Muscle of leg (tissue), 3 donors: ENCODE measurements at regions not wholly inside any gene's neighbourhood (a gene's known extent, or its start where the extent isn't known, plus 50 kb on each side); places are given as distances from the start of the nearest gene placed in this dataset.

ENCODE experiments used
- DNase-seq: peaks from one replicate; pipeline ENCODE4 v3.0.0; 2013
- H3K27ac ChIP-seq: one replicate; pipeline ENCODE4 v1.5.1; 2013; ENCODE audit warnings: mild to moderate bottlenecking, low read length, control low read depth
- H3K27me3 ChIP-seq: one replicate; pipeline ENCODE4 v1.6.1; 2013; ENCODE audit warnings: low read length; ENCODE audit not compliant: control insufficient read depth, insufficient read depth
- H3K36me3 ChIP-seq: one replicate; pipeline ENCODE4 v1.6.1; 2013; ENCODE audit warnings: low read length; ENCODE audit not compliant: control insufficient read depth, insufficient read depth
- H3K4me1 ChIP-seq: one replicate; pipeline ENCODE4 v1.6.1; 2013; ENCODE audit warnings: low read length; ENCODE audit not compliant: control insufficient read depth, insufficient read depth
- H3K4me3 ChIP-seq: one replicate; pipeline ENCODE4 v1.5.1; 2013; ENCODE audit warnings: low read length, control low read depth
- H3K9me3 ChIP-seq: replicated peaks from 2 replicates; pipeline ENCODE4 v1.6.1; 2013; ENCODE audit warnings: low read depth, low read length; ENCODE audit not compliant: control insufficient read depth
- WGBS: methylation state at CpG from one replicate; pipeline ENCODE4 v1.1.5; 2013; ENCODE audit warnings: missing lambda C conversion rate; ENCODE audit not compliant: insufficient coverage; 5-methylcytosine and 5-hydroxymethylcytosine counted together

DNA sequence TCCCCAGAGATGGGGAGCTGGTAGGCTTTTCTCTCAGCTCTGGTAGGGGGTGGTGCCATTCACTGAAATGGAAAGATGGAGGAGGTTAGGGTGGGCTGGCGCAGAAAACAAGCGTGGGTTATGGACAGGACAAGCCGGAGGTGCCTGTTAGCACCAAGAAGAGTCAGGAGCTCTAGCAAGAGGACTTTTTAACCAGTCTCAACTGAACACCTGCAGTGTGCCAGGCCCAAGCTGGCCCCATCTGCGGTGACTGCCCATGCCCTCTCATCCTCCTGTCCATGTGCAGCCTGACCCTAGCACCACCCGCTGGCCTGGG lies 254.4 kb downstream of the RHOU start:
- DNase-seq: no peak
- 74% methylated on average over 4 of the region's 5 CpGs for WGBS
- Histone ChIP-seq H3K27ac (peak overlapping the region; percentile 74), H3K4me3 (no peak overlapping the region), H3K9me3 (no peaks in the 10 kb centered on the region), H3K4me1 (peaks cover 50% of the 10 kb centered on the region), H3K27me3 (no peaks in the 10 kb centered on the region), H3K36me3 (no peaks in the 10 kb centered on the region)

DNA sequence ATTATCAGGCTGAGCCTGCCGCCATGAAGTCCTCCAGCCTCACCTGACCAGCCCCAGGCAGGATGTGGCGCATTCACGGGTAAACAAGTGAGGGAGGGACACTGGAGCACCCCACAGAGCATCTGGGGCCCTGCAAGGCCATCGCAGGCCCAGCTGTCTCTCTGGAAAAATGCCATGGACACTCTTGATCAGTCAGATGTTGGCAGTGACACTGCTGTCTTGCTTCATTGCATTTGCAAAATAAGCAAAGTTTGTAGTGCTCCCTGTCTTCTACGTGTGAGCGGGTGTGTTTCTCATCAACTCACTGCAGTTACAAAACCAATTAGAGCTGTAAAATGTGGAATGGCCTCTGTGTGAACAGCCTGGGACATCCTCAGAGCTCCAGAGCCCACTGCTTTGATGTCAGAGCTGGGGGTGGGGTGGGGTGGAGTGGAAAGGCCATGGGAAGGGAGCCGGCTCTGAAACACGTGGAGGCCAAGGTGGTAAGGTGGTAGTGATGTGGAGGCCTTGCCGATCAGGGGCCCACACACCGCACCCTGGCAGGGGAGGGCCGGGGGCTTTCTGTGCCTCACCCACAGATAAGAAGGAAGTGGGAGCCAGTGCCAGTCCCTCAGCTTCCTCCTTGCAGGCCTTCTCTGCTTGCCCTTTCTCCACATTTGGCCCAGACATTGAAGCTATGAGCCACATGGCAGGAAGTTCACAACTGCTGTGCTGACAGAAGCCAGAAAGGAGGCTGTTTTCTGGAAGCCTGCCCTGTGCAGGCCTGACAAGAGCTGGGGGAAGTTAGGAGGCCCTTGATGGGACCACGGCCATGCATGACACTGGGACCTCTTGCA lies 254.9 kb downstream of the RHOU start:
- Histone ChIP-seq H3K27me3 (no peaks in the 10 kb centered on the region), H3K9me3 (no peaks in the 10 kb centered on the region), H3K27ac (peak overlapping the region; percentile 74), H3K4me1 (peaks cover 50% of the 10 kb centered on the region), H3K4me3 (no peak overlapping the region), H3K36me3 (no peaks in the 10 kb centered on the region)
- DNase-seq: peak; percentile 92
- 37% methylated on average over 9 of the region's 12 CpGs for WGBS

DNA sequence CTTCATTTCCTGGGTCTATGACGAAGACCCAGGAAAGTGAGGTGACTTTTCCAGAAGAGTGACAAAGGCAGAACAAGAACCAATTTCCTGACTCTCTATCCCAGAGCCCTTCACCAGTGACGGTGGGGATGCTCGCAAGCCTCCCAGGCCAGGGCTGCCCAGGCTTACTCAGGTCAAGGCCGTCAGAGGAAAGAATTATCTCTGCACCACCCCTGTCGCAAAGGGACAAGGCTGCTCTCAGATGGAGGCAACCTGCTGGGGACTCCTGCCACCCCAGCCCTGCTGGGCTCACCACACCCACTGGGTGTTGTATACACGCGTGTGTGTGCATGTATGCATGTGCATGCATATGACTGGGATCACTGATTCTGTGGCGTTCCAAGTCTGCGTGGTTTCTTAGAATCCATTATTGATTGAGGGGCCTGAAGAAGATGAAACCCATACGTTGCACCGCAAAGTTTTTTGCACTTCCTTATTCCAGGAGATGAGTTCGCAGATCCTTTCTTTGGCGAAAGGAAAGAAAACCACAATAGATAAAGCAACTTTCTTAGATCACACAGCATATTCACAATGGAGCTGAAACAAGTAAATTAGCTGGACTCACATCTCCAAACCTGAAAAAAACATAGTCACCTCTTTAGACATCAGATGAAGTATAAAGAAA lies 255.8 kb downstream of the RHOU start:
- no peak for DNase-seq
- H3K36me3 ChIP-seq: no peaks in the 10 kb centered on the region
- H3K9me3 ChIP-seq: no peaks in the 10 kb centered on the region
- 76% methylated on average over 5 of the region's 13 CpGs for WGBS
- no peaks in the 10 kb centered on the region for H3K27me3 ChIP-seq
- peak overlapping the region; percentile 2 for H3K27ac ChIP-seq
- H3K4me1 ChIP-seq: peaks cover 49% of the 10 kb centered on the region
- H3K4me3 ChIP-seq: no peak overlapping the region

DNA sequence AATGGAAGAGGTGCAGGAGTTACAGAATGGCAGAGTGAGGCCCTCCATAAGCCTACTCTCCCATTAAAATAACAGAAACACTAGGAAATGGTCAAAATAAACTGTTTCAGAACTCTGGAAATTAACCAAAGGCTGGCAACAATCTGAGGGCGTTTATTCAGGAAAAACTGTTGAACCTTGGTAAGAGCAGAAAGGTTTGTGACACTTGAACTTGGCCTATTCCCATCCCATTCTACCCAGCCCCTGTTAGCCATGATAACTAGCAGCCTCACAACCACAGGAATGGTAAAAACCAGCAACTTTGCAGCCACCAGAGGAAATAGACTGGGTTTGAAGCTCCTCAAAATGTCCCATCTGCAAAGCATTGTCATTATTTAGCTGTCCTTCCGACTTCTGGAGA lies 256.8 kb downstream of the RHOU start:
- no peaks in the 10 kb centered on the region for H3K36me3 ChIP-seq
- no peaks in the 10 kb centered on the region for H3K27me3 ChIP-seq
- no peak for DNase-seq
- H3K4me3 ChIP-seq: no peak overlapping the region
- H3K27ac ChIP-seq: no peak overlapping the region
- no peaks in the 10 kb centered on the region for H3K9me3 ChIP-seq
- 44% methylated on average over 1 of the region's 2 CpGs for WGBS
- peaks cover 48% of the 10 kb centered on the region for H3K4me1 ChIP-seq

DNA sequence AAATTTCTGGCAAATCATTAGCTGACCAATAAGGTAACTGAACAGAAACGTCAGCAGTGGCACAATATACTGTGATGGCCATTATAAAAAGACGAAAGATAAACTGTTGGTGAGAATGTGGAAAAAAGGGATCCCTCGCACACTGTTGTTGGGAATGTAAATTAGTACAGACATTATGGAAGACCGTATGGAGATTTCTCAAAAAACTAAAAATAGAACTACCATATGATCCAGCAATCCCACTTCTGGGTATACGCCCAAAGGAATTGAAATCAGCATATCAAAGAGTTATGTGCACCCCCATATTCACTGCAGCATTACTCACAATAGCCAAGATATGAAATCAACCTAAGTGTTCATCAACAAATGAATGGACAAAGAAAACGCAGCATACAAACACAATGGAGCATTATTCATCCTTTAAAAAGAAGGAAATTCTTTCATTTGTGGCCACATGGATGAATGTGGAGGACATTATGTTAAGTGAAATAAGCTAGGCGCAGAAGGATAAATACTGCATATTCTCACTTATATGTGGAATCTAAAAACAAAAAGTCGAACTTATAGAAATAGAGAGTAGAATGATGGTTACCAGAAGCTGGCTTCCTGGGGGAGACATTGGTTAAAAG lies 257.7 kb downstream of the RHOU start:
- Histone ChIP-seq H3K27me3 (no peaks in the 10 kb centered on the region), H3K9me3 (no peaks in the 10 kb centered on the region), H3K4me3 (no peak overlapping the region), H3K36me3 (no peaks in the 10 kb centered on the region), H3K27ac (no peak overlapping the region), H3K4me1 (peaks cover 48% of the 10 kb centered on the region)
- no peak for DNase-seq
- no CpG with 5 or more reads among the region's 8 CpGs for WGBS

DNA sequence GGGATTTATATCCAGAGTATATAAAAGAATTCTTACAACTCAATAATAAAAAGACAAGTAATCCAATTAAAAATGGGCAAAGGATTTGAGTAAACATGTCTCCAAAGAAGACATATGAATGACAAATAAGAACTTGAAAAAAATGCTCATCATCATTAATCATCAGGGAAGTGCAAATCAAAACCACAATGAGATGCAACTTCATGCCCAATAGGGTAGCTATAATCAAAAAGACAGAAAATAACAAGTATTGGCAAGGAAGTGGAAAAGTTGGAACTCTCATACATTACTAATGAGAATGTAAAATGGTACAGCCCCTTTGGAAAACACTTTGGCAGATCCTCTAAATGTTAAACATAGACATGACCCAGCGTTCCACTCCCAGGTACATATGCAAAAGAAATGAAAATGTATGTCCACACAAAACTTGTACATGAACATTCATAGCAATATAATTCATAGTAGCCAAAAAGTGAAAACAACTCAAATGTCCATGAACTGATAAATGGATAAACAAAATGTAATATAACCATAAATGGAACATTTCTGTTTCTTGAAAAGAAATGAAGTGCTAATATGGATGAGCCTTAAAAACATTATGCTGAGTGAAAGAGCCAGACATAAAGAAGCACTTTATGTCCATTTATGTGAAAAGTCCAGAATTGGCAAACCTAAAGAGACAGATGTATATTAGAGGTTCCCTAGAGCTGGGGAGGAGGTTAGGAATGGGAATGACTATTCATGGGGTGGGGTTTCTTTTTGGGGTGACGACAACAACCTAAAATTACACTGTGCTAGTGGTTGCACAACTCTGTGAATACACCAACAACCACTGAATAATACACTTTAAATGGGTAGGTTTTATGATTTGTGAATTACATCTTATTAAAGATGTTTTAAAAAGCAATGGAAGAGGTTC lies 259.7 kb downstream of the RHOU start:
- no CpG with 5 or more reads among the region's 2 CpGs for WGBS
- Histone ChIP-seq H3K27ac (peak overlapping the region; percentile 78), H3K27me3 (no peaks in the 10 kb centered on the region), H3K4me3 (no peak overlapping the region), H3K9me3 (no peaks in the 10 kb centered on the region), H3K4me1 (peaks cover 34% of the 10 kb centered on the region), H3K36me3 (no peaks in the 10 kb centered on the region)
- peak; percentile 95 for DNase-seq

DNA sequence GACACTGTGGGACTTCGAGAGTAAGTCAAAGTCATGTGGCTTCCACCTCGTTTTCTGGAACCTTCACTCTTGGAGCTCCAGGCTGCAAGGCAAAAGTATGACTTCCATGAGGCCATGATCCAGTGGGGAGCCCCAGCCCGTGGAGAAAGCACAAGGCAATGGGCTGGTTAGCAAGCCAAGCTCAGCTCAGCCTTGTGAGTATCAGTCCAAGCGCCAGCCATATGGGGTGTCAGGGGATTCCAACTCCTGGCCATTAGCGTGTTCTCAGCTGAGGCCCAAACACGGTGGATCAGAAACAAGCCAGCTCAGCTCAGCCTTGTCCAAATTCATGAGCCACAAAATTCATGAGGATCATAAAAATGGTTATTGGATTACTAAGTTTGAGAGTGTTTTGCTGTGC lies 261.0 kb downstream of the RHOU start:
- H3K4me1 ChIP-seq: peaks cover 25% of the 10 kb centered on the region

DNA sequence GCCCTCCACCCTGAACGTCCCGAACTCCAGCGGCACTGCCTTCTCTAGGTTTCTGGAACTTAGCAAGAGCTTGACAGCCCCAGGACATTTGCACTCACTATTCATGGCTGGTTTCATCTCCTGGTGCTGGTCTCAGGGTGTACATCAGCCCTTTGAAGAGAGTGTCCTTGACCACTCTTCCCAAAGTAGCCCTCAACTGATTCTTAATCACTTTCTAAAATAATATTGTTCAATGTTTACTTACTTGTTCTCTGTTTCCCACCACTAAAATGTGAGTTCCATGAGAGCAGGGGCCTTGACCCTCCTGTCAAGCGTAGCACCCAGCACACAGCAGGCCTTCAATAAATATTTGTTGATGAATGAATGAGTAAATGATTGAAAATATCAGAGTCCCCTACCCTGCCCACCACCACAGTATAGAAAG lies 262.5 kb downstream of the RHOU start:
- Histone ChIP-seq H3K27me3 (no peaks in the 10 kb centered on the region), H3K4me3 (no peak overlapping the region), H3K27ac (peak overlapping the region; percentile 68), H3K36me3 (no peaks in the 10 kb centered on the region), H3K9me3 (no peaks in the 10 kb centered on the region), H3K4me1 (peaks cover 21% of the 10 kb centered on the region)
- no peak for DNase-seq
- 79% methylated on average over 3 of the region's 4 CpGs for WGBS

More for the DNA sequence above, 261.0 kb downstream of the RHOU start:
- Histone ChIP-seq H3K27ac (peak overlapping the region; percentile 78), H3K36me3 (no peaks in the 10 kb centered on the region), H3K27me3 (no peaks in the 10 kb centered on the region), H3K4me3 (no peak overlapping the region), H3K9me3 (no peaks in the 10 kb centered on the region)
- WGBS: 51% methylated on average over 6 of the region's 6 CpGs
- DNase-seq: peak; percentile 82

DNA sequence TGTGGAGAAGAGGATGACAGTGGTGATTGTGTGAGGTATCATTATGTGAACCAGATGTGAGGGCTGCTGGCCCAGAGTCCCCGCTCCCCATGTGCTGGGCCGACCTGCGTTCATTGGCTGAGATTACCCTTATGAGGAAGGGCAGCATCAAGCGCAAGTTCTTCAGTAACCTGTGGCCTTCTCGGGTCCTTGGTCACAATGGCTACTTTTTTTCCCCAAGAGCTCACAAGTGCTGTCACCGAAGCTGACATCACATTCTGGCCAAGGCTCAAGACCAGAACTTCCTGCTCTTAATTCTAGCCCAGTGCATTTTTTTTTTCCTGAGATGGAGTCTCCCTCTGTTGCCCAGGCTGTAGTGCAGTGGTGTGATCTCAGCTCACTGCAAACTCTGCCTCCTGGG lies 262.9 kb downstream of the RHOU start:
- 39% methylated on average over 5 of the region's 6 CpGs for WGBS
- H3K27me3 ChIP-seq: no peaks in the 10 kb centered on the region
- H3K27ac ChIP-seq: peak overlapping the region; percentile 68
- peaks cover 24% of the 10 kb centered on the region for H3K4me1 ChIP-seq
- no peak overlapping the region for H3K4me3 ChIP-seq
- no peaks in the 10 kb centered on the region for H3K9me3 ChIP-seq
- DNase-seq: peak; percentile 89
- H3K36me3 ChIP-seq: no peaks in the 10 kb centered on the region
